A673 (cell line): ENCODE measurements at regions not wholly inside any gene's neighbourhood (a gene's known extent, or its start where the extent isn't known, plus 50 kb on each side); places are given as distances from the start of the nearest gene placed in this dataset.

ENCODE experiments used
- BruUV-seq: library from RNA; stranded (reverse); fragments of 400-500 nt; replicated peaks from 2 replicates; lab custom pipeline; 2021; lab: Mats Ljungman, UMichigan
- CTCF ChIA-PET: fragments of 300-600 bp; sonication (Branson Sonifier 250); formaldehyde crosslinking; loops from one replicate; lab custom pipeline; 2022; ENCODE audit warnings: antibody characterized with exemption; lab: Charles Lee
- POLR2A ChIA-PET: fragments of 300-600 bp; sonication (Branson Sonifier 250); formaldehyde crosslinking; loops from one replicate; lab custom pipeline; 2022; ENCODE audit warnings: antibody characterized with exemption; ENCODE audit not compliant: low non-redundant PET; lab: Charles Lee
- DNase-seq: peaks from one replicate; pipeline ENCODE4 v3.0.0-alpha.2; 2015; ENCODE audit warnings: low spot score
- H3K27ac ChIP-seq: fragments of 200-600 bp; sonication (generic); 2 replicates; pipeline ENCODE4 v1.5.1; 2016; ENCODE audit warnings: mixed run types, low read depth, mild to moderate bottlenecking, mixed read lengths, antibody characterized with exemption, low read length; ENCODE audit not compliant: poor library complexity, severe bottlenecking
- H3K27me3 ChIP-seq: fragments of 200-600 bp; sonication (generic); replicated peaks from 2 replicates; pipeline ENCODE4 v1.6.1; 2017; ENCODE audit warnings: mixed run types, low read depth, mild to moderate bottlenecking, mixed read lengths, antibody characterized with exemption, low read length; ENCODE audit not compliant: insufficient read depth, poor library complexity
- H3K36me3 ChIP-seq: fragments of 200-600 bp; sonication (generic); 2 replicates; pipeline ENCODE4 v1.6.1; 2016; ENCODE audit warnings: mixed run types, mild to moderate bottlenecking, mixed read lengths, antibody characterized with exemption, low read length; ENCODE audit not compliant: insufficient read depth, poor library complexity, severe bottlenecking
- H3K4me1 ChIP-seq: fragments of 200-600 bp; sonication (generic); 2 replicates; pipeline ENCODE4 v1.6.1; 2017; ENCODE audit warnings: mixed run types, mild to moderate bottlenecking, mixed read lengths, antibody characterized with exemption, low read length; ENCODE audit not compliant: insufficient read depth, poor library complexity, severe bottlenecking
- H3K4me3 ChIP-seq: fragments of 200-600 bp; sonication (generic); 2 replicates; pipeline ENCODE4 v1.5.1; 2016; ENCODE audit warnings: low read depth, mixed run types, mild to moderate bottlenecking, mixed read lengths, low read length; ENCODE audit not compliant: poor library complexity, severe bottlenecking
- H3K9me3 ChIP-seq: fragments of 200-600 bp; sonication (generic); 2 replicates; pipeline ENCODE4 v1.6.1; 2016; ENCODE audit warnings: mixed run types, low read depth, mild to moderate bottlenecking, mixed read lengths, antibody characterized with exemption, low read length; ENCODE audit not compliant: poor library complexity, severe bottlenecking
- EZH2 ChIP-seq: fragments of 200-600 bp; sonication (generic); IDR thresholded peaks from 2 replicates; pipeline ENCODE4 v1.6.1; 2017; ENCODE audit warnings: borderline replicate concordance, low read depth, mild to moderate bottlenecking, mixed read lengths, antibody characterized with exemption, low read length; ENCODE audit not compliant: poor library complexity, severe bottlenecking
- intact Hi-C: fragments of 100-400 bp; cut with micrococcal nuclease; formaldehyde crosslinking; loops from one replicate; pipeline ENCODE4 v1.10.0; 2022; ENCODE audit not compliant: unreplicated experiment
- TF ChIP-seq, protein P1 (sequence below): fragments of 300-800, 200-600 bp; sonication (generic); conservative IDR thresholded peaks from 2 replicates; pipeline ENCODE4 v1.5.1; 2017; ENCODE audit warnings: low read depth, mild to moderate bottlenecking, antibody characterized with exemption, low read length, moderate library complexity, mixed read lengths

DNA sequence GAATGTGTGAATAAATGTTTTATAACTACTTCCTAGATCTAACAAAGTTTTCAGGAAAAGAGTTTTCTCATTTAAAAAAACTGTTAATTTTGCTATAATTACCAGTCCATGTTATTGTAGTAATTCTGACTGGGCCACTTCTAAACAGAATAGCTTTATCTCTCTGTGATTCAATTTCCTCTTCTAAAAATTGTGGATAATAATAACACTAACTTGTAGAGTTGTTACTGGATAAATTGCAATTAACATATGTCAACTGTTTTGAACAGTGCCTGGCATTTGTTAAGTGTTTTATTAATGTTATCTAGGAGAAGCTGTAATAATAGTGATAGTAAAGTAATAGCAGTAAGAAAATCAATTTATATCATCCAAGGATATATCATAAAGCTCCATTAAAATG, 162.3 kb downstream of the BTC start:
- H3K27ac ChIP-seq = no peak overlapping the region
- H3K27me3 ChIP-seq = no peaks in the 10 kb centered on the region
- H3K4me3 ChIP-seq = no peak overlapping the region
- BruUV-seq = no TSS peak
- no peaks in the 10 kb centered on the region for H3K4me1 ChIP-seq
- no peaks in the 10 kb centered on the region for H3K9me3 ChIP-seq
- no peak for TF ChIP-seq EZH2
- TF ChIP-seq, protein P1, sequence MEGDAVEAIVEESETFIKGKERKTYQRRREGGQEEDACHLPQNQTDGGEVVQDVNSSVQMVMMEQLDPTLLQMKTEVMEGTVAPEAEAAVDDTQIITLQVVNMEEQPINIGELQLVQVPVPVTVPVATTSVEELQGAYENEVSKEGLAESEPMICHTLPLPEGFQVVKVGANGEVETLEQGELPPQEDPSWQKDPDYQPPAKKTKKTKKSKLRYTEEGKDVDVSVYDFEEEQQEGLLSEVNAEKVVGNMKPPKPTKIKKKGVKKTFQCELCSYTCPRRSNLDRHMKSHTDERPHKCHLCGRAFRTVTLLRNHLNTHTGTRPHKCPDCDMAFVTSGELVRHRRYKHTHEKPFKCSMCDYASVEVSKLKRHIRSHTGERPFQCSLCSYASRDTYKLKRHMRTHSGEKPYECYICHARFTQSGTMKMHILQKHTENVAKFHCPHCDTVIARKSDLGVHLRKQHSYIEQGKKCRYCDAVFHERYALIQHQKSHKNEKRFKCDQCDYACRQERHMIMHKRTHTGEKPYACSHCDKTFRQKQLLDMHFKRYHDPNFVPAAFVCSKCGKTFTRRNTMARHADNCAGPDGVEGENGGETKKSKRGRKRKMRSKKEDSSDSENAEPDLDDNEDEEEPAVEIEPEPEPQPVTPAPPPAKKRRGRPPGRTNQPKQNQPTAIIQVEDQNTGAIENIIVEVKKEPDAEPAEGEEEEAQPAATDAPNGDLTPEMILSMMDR = no peak
- CTCF ChIA-PET = no interaction called here
- POLR2A ChIA-PET = no interaction called here
- intact Hi-C loops = no loop called here
- no peaks in the 10 kb centered on the region for H3K36me3 ChIP-seq
- no peak for DNase-seq

GRCh38 chr4:74632634-74633033, 161.7 kb downstream of the BTC start:
- BruUV-seq = no TSS peak
- Histone ChIP-seq H3K4me3 (no peak overlapping the region), H3K9me3 (no peaks in the 10 kb centered on the region), H3K4me1 (no peaks in the 10 kb centered on the region), H3K27me3 (no peaks in the 10 kb centered on the region), H3K27ac (no peak overlapping the region), H3K36me3 (no peaks in the 10 kb centered on the region)
- intact Hi-C loops = no loop called here
- DNase-seq = peak; percentile 21
- no peak for TF ChIP-seq EZH2
- ChIA-PET POLR2A (no interaction called here), CTCF (no interaction called here)

GRCh38 chr4:74635074-74635473, 159.2 kb downstream of the BTC start:
- intact Hi-C loops = no loop called here
- Histone ChIP-seq H3K27ac (no peak overlapping the region), H3K4me3 (no peak overlapping the region), H3K9me3 (no peaks in the 10 kb centered on the region), H3K4me1 (no peaks in the 10 kb centered on the region), H3K36me3 (no peaks in the 10 kb centered on the region), H3K27me3 (no peaks in the 10 kb centered on the region)
- TF ChIP-seq, protein P1 = no peak
- TF ChIP-seq EZH2 = no peak
- POLR2A ChIA-PET = no interaction called here
- no TSS peak for BruUV-seq
- DNase-seq = no peak
- CTCF ChIA-PET = no interaction called here

DNA sequence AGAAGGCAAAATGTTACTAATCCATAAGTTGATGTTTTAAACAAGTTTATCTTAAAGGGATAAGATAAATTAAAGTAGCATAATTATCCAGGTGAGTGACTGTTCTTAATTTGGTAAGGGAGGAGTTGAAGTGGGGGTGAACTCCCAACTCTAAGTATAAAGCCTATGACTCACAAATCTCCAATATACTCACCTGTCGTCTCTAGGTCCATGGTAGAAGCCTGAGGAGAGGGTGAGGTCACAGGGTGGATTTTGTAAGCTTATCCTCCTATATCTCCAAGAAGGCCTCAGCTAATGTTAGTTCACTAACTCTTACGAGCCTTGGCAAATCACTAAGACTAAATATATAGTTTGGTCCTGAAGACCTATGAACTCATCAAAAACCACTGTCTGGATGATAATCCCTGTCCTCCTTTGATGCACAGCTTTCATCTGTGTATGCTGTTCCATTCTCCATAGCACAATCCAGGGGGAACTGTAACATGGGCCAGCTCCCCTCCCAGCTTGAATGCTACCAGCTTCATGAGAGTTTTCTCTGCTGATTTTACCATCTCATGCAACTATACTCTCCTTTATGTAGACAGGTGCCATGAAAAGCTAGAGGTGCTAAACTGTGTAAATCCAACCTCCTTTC, 158.7 kb downstream of the BTC start:
- Histone ChIP-seq H3K4me1 (no peaks in the 10 kb centered on the region), H3K27me3 (no peaks in the 10 kb centered on the region), H3K4me3 (no peak overlapping the region), H3K27ac (no peak overlapping the region), H3K36me3 (no peaks in the 10 kb centered on the region), H3K9me3 (no peaks in the 10 kb centered on the region)
- ChIA-PET POLR2A (interaction anchor here (0.5 kb wide), 1 partner anchor 199 kb away, joined by 12 read pairs; no protein-coding TSS in a partner anchor), CTCF (no interaction called here)
- no peak for DNase-seq
- no TSS peak for BruUV-seq
- intact Hi-C loops = no loop called here
- TF ChIP-seq EZH2 = no peak
